Right atrium auricular region (tissue), 2 donors: ENCODE measurements at regions not wholly inside any gene's neighbourhood (a gene's known extent, or its start where the extent isn't known, plus 50 kb on each side); places are given as distances from the start of the nearest gene placed in this dataset.

Experiments used
- DNase-seq: peaks from one replicate; pipeline ENCODE4 v3.0.0-alpha.2; 2019; ENCODE audit warnings: low spot score
- H3K27ac ChIP-seq, 2 donors: fragments of 200-600 bp; sonication (generic); 1 replicate in 1 of 2; 2 replicates in 1 of 2; pipeline ENCODE4 v1.5.1; 2016 to 2019
- H3K27me3 ChIP-seq, 2 donors: fragments of 200-600 bp; sonication (generic); one replicate each; pipeline versions ENCODE4 v1.5.1 to v1.6.0; 2017 to 2019
- H3K36me3 ChIP-seq: fragments of 200-600 bp; sonication (generic); one replicate; pipeline ENCODE4 v1.5.1; 2016
- H3K4me1 ChIP-seq, 2 donors: fragments of 200-600 bp; sonication (generic); one replicate each; pipeline versions ENCODE4 v1.5.1 to v1.6.0; 2017 to 2019
- H3K4me3 ChIP-seq, 2 donors: fragments of 200-600 bp; sonication (generic); 1 replicate in 1 of 2; 2 replicates in 1 of 2; pipeline ENCODE4 v1.5.1; 2017 to 2019; ENCODE audit warnings: mild to moderate bottlenecking in 1 of 2, moderate library complexity in 1 of 2
- H3K9me3 ChIP-seq, 2 donors: fragments of 200-600 bp; sonication (generic); one replicate each; pipeline ENCODE4 v1.5.1; 2019
- CTCF ChIP-seq, 2 donors: fragments of 200-600 bp; sonication (generic); IDR thresholded peaks; one replicate each; pipeline ENCODE4 v1.5.1; 2019; ENCODE audit warnings: antibody characterized with exemption in 2 of 2

- Histone ChIP-seq H3K36me3 (no peaks in the 10 kb centered on the region), H3K27ac (no peak overlapping the region), H3K4me1 (no peaks in the 10 kb centered on the region), H3K27me3 (no peaks in the 10 kb centered on the region), H3K9me3 (no peaks in the 10 kb centered on the region), H3K4me3 (no peak overlapping the region)
- no peak for DNase-seq
- no peak for TF ChIP-seq CTCF (IDR thresholded peaks at IDR 0.05)
Observed at GRCh38 chr4:14064984-14065383, 437.5 kb upstream of the BOD1L1 start.

GRCh38 chr4:14065406-14065805 is 437.9 kb upstream of the BOD1L1 start:
- no peak for DNase-seq
- H3K36me3 ChIP-seq = no peaks in the 10 kb centered on the region
- no peak for TF ChIP-seq CTCF (IDR thresholded peaks at IDR 0.05)
- no peak overlapping the region for H3K4me3 ChIP-seq
- H3K27ac ChIP-seq = no peak overlapping the region
- H3K4me1 ChIP-seq = no peaks in the 10 kb centered on the region
- no peaks in the 10 kb centered on the region for H3K9me3 ChIP-seq
- H3K27me3 ChIP-seq = no peaks in the 10 kb centered on the region

GRCh38 chr4:14066979-14067378 is 439.5 kb upstream of the BOD1L1 start:
- H3K36me3 ChIP-seq = no peaks in the 10 kb centered on the region
- no peak overlapping the region for H3K27ac ChIP-seq
- no peaks in the 10 kb centered on the region for H3K4me1 ChIP-seq
- no peak for DNase-seq
- H3K27me3 ChIP-seq = no peaks in the 10 kb centered on the region
- peaks cover 0 to 8% of the 10 kb centered on the region in 2 donors for H3K9me3 ChIP-seq
- TF ChIP-seq CTCF (IDR thresholded peaks at IDR 0.05) = no peak
- no peak overlapping the region for H3K4me3 ChIP-seq

- Histone ChIP-seq H3K9me3 (peaks cover 0 to 21% of the 10 kb centered on the region in 2 donors), H3K36me3 (no peaks in the 10 kb centered on the region), H3K4me3 (no peak overlapping the region), H3K27me3 (no peaks in the 10 kb centered on the region), H3K4me1 (no peaks in the 10 kb centered on the region), H3K27ac (no peak overlapping the region)
- no peak for DNase-seq
- no peak for TF ChIP-seq CTCF (IDR thresholded peaks at IDR 0.05)
Observed at GRCh38 chr4:14069886-14070285, 442.4 kb upstream of the BOD1L1 start.

GRCh38 chr4:14070289-14070880 is 442.9 kb upstream of the BOD1L1 start:
- H3K9me3 ChIP-seq = peaks cover 0 to 21% of the 10 kb centered on the region in 2 donors
- no peak for DNase-seq
- no peaks in the 10 kb centered on the region for H3K36me3 ChIP-seq
- no peaks in the 10 kb centered on the region for H3K27me3 ChIP-seq
- no peak overlapping the region for H3K4me3 ChIP-seq
- no peak for TF ChIP-seq CTCF (IDR thresholded peaks at IDR 0.05)
- no peak overlapping the region for H3K27ac ChIP-seq
- no peaks in the 10 kb centered on the region for H3K4me1 ChIP-seq

GRCh38 chr4:14072506-14072905 is 445.0 kb upstream of the BOD1L1 start:
- DNase-seq = no peak
- Histone ChIP-seq H3K4me3 (no peak overlapping the region), H3K9me3 (peaks cover 0 to 21% of the 10 kb centered on the region in 2 donors), H3K36me3 (no peaks in the 10 kb centered on the region), H3K4me1 (no peaks in the 10 kb centered on the region), H3K27me3 (no peaks in the 10 kb centered on the region), H3K27ac (no peak overlapping the region)
- TF ChIP-seq CTCF (IDR thresholded peaks at IDR 0.05) = no peak
